Esophagus squamous epithelium (tissue), 5 donors: ENCODE measurements at regions not wholly inside any gene's neighbourhood (a gene's known extent, or its start where the extent isn't known, plus 50 kb on each side); places are given as distances from the start of the nearest gene placed in this dataset.

Experiments used
- DNase-seq: peaks from one replicate; lab custom pipeline; 2025; lab: John Stamatoyannopoulos, UW
- H3K27ac ChIP-seq, 4 donors: fragments of 200-600 bp; sonication (generic); one replicate each; pipeline ENCODE4 v1.5.1; 2016 to 2019; ENCODE audit warnings: mild to moderate bottlenecking in 1 of 4
- H3K27me3 ChIP-seq, 4 donors: fragments of 200-600 bp; sonication (generic); 1 replicate in 3 of 4; 2 replicates in 1 of 4; pipeline versions ENCODE4 v1.5.1 to v1.6.0; 2017 to 2021; ENCODE audit warnings: antibody characterized with exemption in 1 of 4
- H3K36me3 ChIP-seq, 3 donors: fragments of 200-600 bp; sonication (generic); one replicate each; pipeline ENCODE4 v1.5.1; 2016 to 2019
- H3K4me1 ChIP-seq, 3 donors: fragments of 200-600 bp; sonication (generic); one replicate each; pipeline ENCODE4 v1.5.1; 2017 to 2019
- H3K4me3 ChIP-seq, 4 donors: fragments of 200-600 bp; sonication (generic); 1 replicate in 3 of 4; 2 replicates in 1 of 4; pipeline ENCODE4 v1.5.1; 2016 to 2019; ENCODE audit warnings: mild to moderate bottlenecking in 2 of 4, moderate library complexity in 1 of 4
- H3K9me3 ChIP-seq, 3 donors: fragments of 200-600 bp; sonication (generic); one replicate each; pipeline ENCODE4 v1.5.1; 2016 to 2019
- CTCF ChIP-seq, 6 experiments: fragments of 450-650 bp in 4 of 6; fragments of 200-600 bp in 2 of 6; sonication (generic) in 2 of 6; IDR thresholded peaks; one replicate each; pipeline ENCODE4 v1.5.1; 2016 to 2019; ENCODE audit warnings: antibody characterized with exemption in 6 of 6, mild to moderate bottlenecking in 4 of 6, moderate library complexity in 4 of 6
- POLR2A ChIP-seq, 4 donors: fragments of 450-650 bp; IDR thresholded peaks; one replicate each; pipeline ENCODE4 v1.6.1; 2017; ENCODE audit warnings: antibody characterized with exemption in 4 of 4, mild to moderate bottlenecking in 4 of 4, moderate library complexity in 3 of 4
- WGBS, 2 donors: methylation state at CpG; one replicate each; pipeline ENCODE4 v1.1.5; 2018; 5-methylcytosine and 5-hydroxymethylcytosine counted together
- intact Hi-C: fragments of 100-400 bp; cut with DNase I; formaldehyde crosslinking; loops from one replicate; pipeline ENCODE4 v1.15.0; 2022
- donor health status: DM: yes; HTN: yes; CAD: no.

- H3K36me3 ChIP-seq: no peaks in the 10 kb centered on the region
- no peaks in the 10 kb centered on the region for H3K9me3 ChIP-seq
- peaks cover 0 to 36% (median 0%) of the 10 kb centered on the region in 3 donors for H3K4me1 ChIP-seq
- intact Hi-C loops: no loop called here
- TF ChIP-seq POLR2A (IDR thresholded peaks at IDR 0.05) (no peak), CTCF (IDR thresholded peaks at IDR 0.05) (no peak)
- H3K27me3 ChIP-seq: peaks cover 0 to 51% (median 0%) of the 10 kb centered on the region in 4 donors
- 32 to 63% methylated on average over 7 of the region's 7 CpGs for WGBS, 2 donors
- no peak overlapping the region for H3K27ac ChIP-seq
- H3K4me3 ChIP-seq: no peak overlapping the region
- no peak for DNase-seq
Observed at GRCh38 chr1:30650968-30651320, 72.4 kb downstream of the MATN1 start.

GRCh38 chr1:30650038-30650967, 73.1 kb downstream of the MATN1 start:
- Histone ChIP-seq H3K27ac (peak overlapping the region; percentile 5 to 62 (median 32)), H3K4me3 (no peak overlapping the region), H3K4me1 (peaks cover 0 to 36% (median 0%) of the 10 kb centered on the region in 3 donors), H3K27me3 (peaks cover 0 to 54% (median 0%) of the 10 kb centered on the region in 4 donors), H3K9me3 (no peaks in the 10 kb centered on the region), H3K36me3 (no peaks in the 10 kb centered on the region)
- intact Hi-C loops: no loop called here
- no peak for TF ChIP-seq POLR2A (IDR thresholded peaks at IDR 0.05)
- no peak for TF ChIP-seq CTCF (IDR thresholded peaks at IDR 0.05)
- 24 to 53% methylated on average over 6 to 8 of the region's 13 CpGs for WGBS, 2 donors
- no peak for DNase-seq

DNA sequence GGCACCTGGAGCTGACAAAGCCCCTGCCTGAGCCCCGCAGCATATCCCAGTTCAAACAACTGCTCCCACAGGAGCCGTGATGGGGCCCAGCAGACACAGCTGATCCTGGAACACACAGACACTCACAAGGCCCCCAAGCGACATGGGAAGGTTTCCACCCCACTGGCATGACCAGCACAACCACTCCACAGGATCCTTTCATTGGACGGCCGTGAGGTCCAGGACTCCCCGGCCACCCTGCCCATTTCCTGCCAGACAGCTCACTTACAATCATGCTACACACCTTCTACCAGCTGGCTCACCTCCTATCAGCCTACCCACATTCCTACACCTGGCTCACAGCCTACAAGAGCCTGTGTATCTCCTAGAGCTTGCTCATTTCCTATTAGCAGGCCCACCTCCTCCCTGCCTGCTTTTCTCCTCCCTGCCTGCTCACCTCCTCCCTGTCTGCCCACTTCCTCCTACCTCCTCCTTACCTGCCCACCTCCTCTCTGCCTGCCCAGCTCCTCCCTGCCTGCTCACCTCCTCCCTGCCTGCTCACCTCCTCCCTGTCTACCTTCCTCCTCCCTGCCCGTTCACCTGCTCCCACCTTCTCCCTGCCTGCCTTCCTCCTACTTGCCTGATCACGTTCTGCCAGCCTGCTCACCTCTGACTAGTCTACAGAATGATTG, 73.9 kb downstream of the MATN1 start:
- no peak overlapping the region for H3K4me3 ChIP-seq
- peaks cover 0 to 58% (median 0%) of the 10 kb centered on the region in 4 donors for H3K27me3 ChIP-seq
- H3K9me3 ChIP-seq: no peaks in the 10 kb centered on the region
- WGBS, 2 donors: 30 to 47% methylated on average over 7 to 8 of the region's 8 CpGs
- H3K27ac ChIP-seq: peak overlapping the region in 3 of 4 donors; percentile 16 to 62 (median 56)
- intact Hi-C loops: no loop called here
- DNase-seq: no peak
- H3K4me1 ChIP-seq: peaks cover 0 to 36% (median 0%) of the 10 kb centered on the region in 3 donors
- no peaks in the 10 kb centered on the region for H3K36me3 ChIP-seq
- TF ChIP-seq CTCF (IDR thresholded peaks at IDR 0.05): no peak
- TF ChIP-seq POLR2A (IDR thresholded peaks at IDR 0.05): no peak

DNA sequence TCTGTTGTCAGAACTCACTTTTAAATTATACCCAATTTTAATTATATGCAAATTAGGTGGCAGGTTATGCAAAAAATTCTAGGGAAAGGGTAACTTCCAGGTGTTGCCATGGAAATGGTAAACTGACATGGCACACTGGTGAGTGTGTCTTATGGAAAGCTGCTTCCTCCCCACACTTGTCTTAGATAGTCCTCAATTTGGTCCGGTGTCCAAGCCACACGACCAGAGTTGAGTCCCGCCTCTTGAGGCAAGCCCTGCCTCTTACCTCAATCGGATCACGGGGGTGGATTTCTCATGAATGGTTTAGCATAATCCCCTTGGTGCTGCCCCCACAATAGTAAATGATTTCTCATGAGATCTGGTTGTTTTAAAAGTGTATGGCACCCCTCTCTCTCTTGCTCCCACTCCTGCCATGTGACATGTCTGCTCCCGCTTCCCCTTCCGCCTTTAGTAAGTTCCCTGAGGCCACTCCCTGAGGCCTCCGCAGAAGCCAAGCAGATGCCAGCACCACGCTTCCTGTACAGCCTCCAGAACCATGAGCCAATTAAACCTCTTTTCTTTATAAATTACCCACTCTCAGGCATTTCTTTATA, 74.9 kb downstream of the MATN1 start:
- no peak for DNase-seq
- TF ChIP-seq POLR2A (IDR thresholded peaks at IDR 0.05): no peak
- no peak for TF ChIP-seq CTCF (IDR thresholded peaks at IDR 0.05)
- Histone ChIP-seq H3K4me1 (peaks cover 0 to 36% (median 0%) of the 10 kb centered on the region in 3 donors), H3K36me3 (no peaks in the 10 kb centered on the region), H3K4me3 (no peak overlapping the region), H3K27ac (peak overlapping the region in 2 of 4 donors; percentile 56 to 62), H3K9me3 (no peaks in the 10 kb centered on the region), H3K27me3 (peaks cover 0 to 66% (median 0%) of the 10 kb centered on the region in 4 donors)
- intact Hi-C loops: no loop called here
- WGBS, 2 donors: 50 to 57% methylated on average over 9 of the region's 9 CpGs
